ENCODE measurements at regions not wholly inside any gene's neighbourhood (a gene's known extent, or its start where the extent isn't known, plus 50 kb on each side); places are given as distances from the start of the nearest gene placed in this dataset.

GRCh38 chr4:55016131-55016530 lies 109.3 kb downstream of the KDR start:
- no peaks in the 10 kb centered on the region for H3K4me1 ChIP-seq
- H3K27me3 ChIP-seq (replicated peaks in 1 of 7) = no peaks in the 10 kb centered on the region
- H3K4me3 ChIP-seq = no peak overlapping the region
- H3K9me3 ChIP-seq = no peaks in the 10 kb centered on the region
- intact Hi-C loops (cut with DNase I; ENCODE audit: low total_unique reads) = no loop called here
- no peaks in the 10 kb centered on the region for H3K36me3 ChIP-seq
- DNase-seq = no peak
- H3K27ac ChIP-seq = no peak overlapping the region
- WGBS, 5 donors = 71 to 77% (median 75%) methylated on average over 2 of the region's 2 CpGs
- no peak for TF ChIP-seq POLR2A (IDR thresholded peaks at IDR 0.05)
- no peak for TF ChIP-seq POLR2AphosphoS5 (IDR thresholded peaks at IDR 0.05)
- TF ChIP-seq CTCF (IDR thresholded peaks at IDR 0.05 in 8 of 11, conservative IDR thresholded peaks at IDR 0.05 in 3 of 11) = no peak

- Histone ChIP-seq H3K9me3 (no peaks in the 10 kb centered on the region), H3K27me3 (replicated peaks in 1 of 7) (no peaks in the 10 kb centered on the region), H3K4me1 (no peaks in the 10 kb centered on the region), H3K4me3 (no peak overlapping the region), H3K36me3 (no peaks in the 10 kb centered on the region), H3K27ac (no peak overlapping the region)
- DNase-seq = no peak
- intact Hi-C loops (cut with DNase I; ENCODE audit: low total_unique reads) = no loop called here
- WGBS, 5 donors = 78 to 88% (median 81%) methylated on average over 2 of the region's 2 CpGs
- TF ChIP-seq POLR2A (IDR thresholded peaks at IDR 0.05) (no peak), POLR2AphosphoS5 (IDR thresholded peaks at IDR 0.05) (no peak), CTCF (IDR thresholded peaks at IDR 0.05 in 8 of 11, conservative IDR thresholded peaks at IDR 0.05 in 3 of 11) (no peak)
Observed at GRCh38 chr4:55014876-55015275, 110.5 kb downstream of the KDR start.

GRCh38 chr4:55013431-55013955 lies 111.9 kb downstream of the KDR start:
- Histone ChIP-seq H3K4me1 (no peaks in the 10 kb centered on the region), H3K4me3 (no peak overlapping the region), H3K27ac (no peak overlapping the region), H3K9me3 (no peaks in the 10 kb centered on the region), H3K36me3 (no peaks in the 10 kb centered on the region), H3K27me3 (replicated peaks in 1 of 7) (no peaks in the 10 kb centered on the region)
- intact Hi-C loops (cut with DNase I; ENCODE audit: low total_unique reads) = no loop called here
- TF ChIP-seq POLR2AphosphoS5 (IDR thresholded peaks at IDR 0.05) (no peak), POLR2A (IDR thresholded peaks at IDR 0.05) (no peak), CTCF (IDR thresholded peaks at IDR 0.05 in 8 of 11, conservative IDR thresholded peaks at IDR 0.05 in 3 of 11) (no peak)
- no peak for DNase-seq
- 82 to 90% (median 86%) methylated on average over 6 of the region's 6 CpGs for WGBS, 5 donors

DNA sequence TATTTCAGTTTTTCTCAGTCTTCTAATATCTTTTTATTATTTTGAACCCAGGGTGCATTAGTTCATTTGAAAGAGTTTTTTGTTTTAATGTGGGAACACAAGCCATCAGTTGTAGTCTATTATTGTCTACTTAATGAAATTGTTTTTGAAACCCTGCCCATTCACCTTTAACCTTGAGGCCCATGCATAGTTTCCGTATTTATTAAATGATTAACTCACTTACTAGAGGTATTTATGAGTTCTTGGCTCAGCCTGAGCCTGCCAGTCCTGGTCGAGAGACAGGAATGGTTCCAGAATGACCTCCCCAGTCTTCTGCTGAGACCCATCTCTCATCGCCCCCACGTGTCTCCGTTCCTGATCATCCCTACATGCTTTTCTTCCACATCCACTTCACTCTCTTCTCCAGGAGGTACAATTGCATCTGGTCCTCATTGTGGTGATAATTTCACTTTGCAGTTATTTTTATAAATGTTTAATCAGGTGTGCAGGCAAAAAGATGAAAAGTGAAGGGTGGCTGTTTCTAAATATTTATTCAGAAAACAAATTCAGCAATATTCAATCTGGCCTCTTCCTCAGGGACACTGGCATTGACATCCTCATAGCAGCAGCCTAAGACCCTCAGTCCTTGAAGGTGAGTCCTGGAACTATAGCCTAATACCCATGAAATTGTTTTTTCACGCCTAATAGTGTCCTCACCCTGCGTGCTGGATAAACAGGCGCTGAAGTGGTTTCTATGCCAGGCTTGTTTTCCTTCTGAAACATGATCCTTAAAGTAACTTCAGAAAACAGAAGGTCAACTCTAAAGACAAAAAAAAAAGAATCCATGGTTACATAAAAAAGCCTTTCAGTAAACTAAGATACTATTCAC lies 112.8 kb downstream of the KDR start:
- intact Hi-C loops (cut with DNase I; ENCODE audit: low total_unique reads) = no loop called here
- TF ChIP-seq CTCF (IDR thresholded peaks at IDR 0.05 in 8 of 11, conservative IDR thresholded peaks at IDR 0.05 in 3 of 11) (no peak), POLR2A (IDR thresholded peaks at IDR 0.05) (no peak), POLR2AphosphoS5 (IDR thresholded peaks at IDR 0.05) (no peak)
- H3K9me3 ChIP-seq = no peaks in the 10 kb centered on the region
- no peak for DNase-seq
- H3K36me3 ChIP-seq = no peaks in the 10 kb centered on the region
- no peak overlapping the region for H3K27ac ChIP-seq
- no peaks in the 10 kb centered on the region for H3K27me3 ChIP-seq (replicated peaks in 1 of 7)
- WGBS, 5 donors = 77 to 89% (median 84%) methylated on average over 8 of the region's 8 CpGs
- H3K4me3 ChIP-seq = no peak overlapping the region
- H3K4me1 ChIP-seq = no peaks in the 10 kb centered on the region
